ENCODE measurements at regions not wholly inside any gene's neighbourhood (a gene's known extent, or its start where the extent isn't known, plus 50 kb on each side); places are given as distances from the start of the nearest gene placed in this dataset.

DNA sequence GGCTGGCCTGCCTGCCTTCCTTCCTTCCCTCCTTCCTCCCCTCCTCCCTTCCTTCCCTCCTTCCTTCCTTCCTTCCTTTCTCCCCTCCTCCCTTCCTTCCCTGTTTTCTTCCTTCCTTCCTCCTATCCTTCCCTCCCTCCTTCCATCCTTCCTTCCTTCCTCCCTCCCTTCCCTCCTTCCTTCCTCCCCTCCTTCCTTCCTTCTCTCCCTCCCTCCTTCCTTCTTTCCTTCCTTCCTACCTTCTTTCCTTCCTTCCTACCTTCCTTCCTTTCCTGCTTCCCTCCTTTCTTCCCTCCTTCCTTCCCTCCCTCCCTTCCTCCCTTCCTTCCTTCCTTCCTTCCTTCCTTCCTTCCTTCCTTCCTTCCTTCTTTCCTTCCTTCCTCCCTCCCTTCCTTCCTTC is 70.1 kb upstream of the PTGFR start:
- no peak for DNase-seq

DNA sequence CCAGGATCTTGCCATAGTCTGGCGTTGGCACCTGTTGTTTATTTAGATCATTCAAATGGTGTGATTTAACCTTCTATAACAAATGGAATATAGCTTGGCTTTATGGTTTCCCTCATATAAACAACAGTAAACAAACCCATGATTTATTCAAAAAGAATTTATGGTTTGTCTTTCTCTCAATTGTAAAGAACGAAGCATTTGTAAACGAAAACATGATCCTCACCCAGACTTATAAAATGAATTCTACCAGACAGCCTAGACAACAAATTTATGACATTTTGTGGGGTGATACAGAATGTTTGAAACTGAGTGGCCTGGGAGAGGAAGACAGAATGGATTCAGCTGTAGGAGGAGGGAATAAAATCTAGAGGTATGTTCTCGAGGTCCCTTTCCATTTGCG is 66.1 kb upstream of the PTGFR start:
- no peak for DNase-seq

DNA sequence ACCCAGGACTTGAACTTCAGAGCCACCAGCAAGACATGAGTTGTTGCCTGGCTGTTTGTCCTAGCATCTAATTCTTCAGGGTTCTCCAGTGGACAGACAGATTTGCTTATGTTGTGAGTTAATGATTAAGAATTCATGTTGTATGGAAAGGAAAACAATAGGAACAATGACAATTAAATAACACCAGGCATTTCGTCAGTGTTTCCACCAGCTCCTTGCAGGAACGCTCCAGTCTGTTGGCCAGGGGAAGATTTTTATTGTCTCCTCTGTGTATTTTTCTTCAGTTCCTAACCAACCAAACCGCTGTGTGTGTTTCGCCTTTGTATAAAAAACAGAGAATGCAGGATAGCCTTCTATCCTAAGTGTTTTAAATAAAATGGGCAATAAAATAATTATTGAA is 64.4 kb upstream of the PTGFR start:
- DNase-seq: no peak

- no peak for DNase-seq
Measured at GRCh38 chr1:78427506-78427905, 63.3 kb upstream of the PTGFR start.

GRCh38 chr1:78432016-78432415 is 58.8 kb upstream of the PTGFR start:
- DNase-seq: no peak

- DNase-seq: no peak
Measured at GRCh38 chr1:78434351-78434750, 56.4 kb upstream of the PTGFR start.

GRCh38 chr1:78436961-78437360 is 53.8 kb upstream of the PTGFR start:
- DNase-seq: no peak

DNA sequence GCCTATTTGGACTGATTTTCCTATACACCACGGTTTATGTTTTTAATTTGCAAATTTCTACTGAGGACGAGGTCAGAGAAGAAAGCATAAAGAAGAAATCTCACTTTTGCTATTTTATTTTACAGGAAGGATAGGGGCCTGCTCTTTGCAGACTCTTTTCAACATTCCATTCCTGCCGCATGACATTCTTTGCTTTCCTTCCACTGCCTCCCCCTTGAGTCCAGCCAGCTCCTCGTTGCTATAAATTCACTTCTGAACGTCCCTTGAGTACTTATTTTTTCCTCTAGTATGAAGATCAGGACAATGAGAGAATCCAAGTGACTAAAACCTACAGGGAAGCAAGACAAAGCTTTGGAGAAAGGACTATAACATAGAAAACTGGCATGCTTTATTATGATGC is 53.4 kb upstream of the PTGFR start:
- DNase-seq: no peak

DNA sequence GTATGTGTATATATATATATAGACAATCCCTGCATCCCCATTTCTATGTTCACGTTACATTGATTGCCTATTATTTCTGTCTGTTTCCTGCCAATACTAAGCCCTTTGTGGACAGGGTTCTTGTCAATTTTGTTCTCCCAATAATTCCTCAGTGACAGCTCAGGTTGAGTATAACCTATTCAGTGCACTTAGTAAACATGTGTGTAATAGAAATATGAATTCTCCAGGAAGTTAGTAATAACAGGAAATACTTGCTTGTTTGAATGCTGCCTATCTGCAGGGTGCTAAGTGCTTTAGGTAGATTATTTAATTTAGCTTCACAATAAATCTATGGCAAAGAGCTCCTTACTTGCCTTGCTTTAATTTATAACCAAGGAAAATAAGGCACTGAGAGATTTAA is 52.8 kb upstream of the PTGFR start:
- DNase-seq: no peak

GRCh38 chr1:78440381-78440793 is 50.4 kb upstream of the PTGFR start:
- DNase-seq: no peak
